Psoas muscle (tissue), 7 donors: ENCODE measurements at regions not wholly inside any gene's neighbourhood (a gene's known extent, or its start where the extent isn't known, plus 50 kb on each side); places are given as distances from the start of the nearest gene placed in this dataset.

Experiments
- ATAC-seq, 4 donors: fragments of 200-7000 bp; cut with Tn5 transposase; one replicate each; pipeline ENCODE4 v1.9.1; 2020; ENCODE audit warnings: moderate library complexity in 3 of 4, mild to moderate bottlenecking in 2 of 4
- DNase-seq, 2 donors: peaks; one replicate each; pipeline ENCODE4 v3.0.0-alpha.2; 2020
- H3K27ac ChIP-seq: fragments of 200-600 bp; one replicate; pipeline ENCODE4 v1.8.0; 2022
- H3K27me3 ChIP-seq, 3 donors: fragments of 200-600 bp in 1 of 3; one replicate each; pipeline versions ENCODE4 v1.6.1 to v1.8.0; 2013 to 2022; ENCODE audit warnings: low read length in 2 of 3, mild to moderate bottlenecking in 2 of 3, moderate library complexity in 1 of 3; ENCODE audit not compliant: insufficient read depth in 3 of 3
- H3K36me3 ChIP-seq, 2 donors: fragments of 200-600 bp in 1 of 2; one replicate each; pipeline versions ENCODE4 v1.6.1 to v1.8.0; 2013 to 2022; ENCODE audit warnings: low read depth in 1 of 2, mild to moderate bottlenecking in 1 of 2, moderate library complexity in 1 of 2; ENCODE audit not compliant: insufficient read depth in 1 of 2
- H3K4me1 ChIP-seq: fragments of 200-600 bp; one replicate; pipeline ENCODE4 v1.8.0; 2022
- H3K4me3 ChIP-seq: fragments of 200-600 bp; one replicate; pipeline ENCODE4 v1.8.0; 2022; ENCODE audit warnings: mild to moderate bottlenecking
- H3K9me3 ChIP-seq: fragments of 200-600 bp; one replicate; pipeline ENCODE4 v1.8.0; 2022
- CTCF ChIP-seq: fragments of 200-600 bp; IDR thresholded peaks from one replicate; pipeline ENCODE4 v1.8.0; 2022; ENCODE audit warnings: antibody characterized with exemption
- WGBS, 3 donors: extraction: QIAGEN DNeasy Blood & Tissue Kit; methylation state at CpG; one replicate each; pipeline versions ENCODE4 v1.1.6 to v1.1.7; 2013; 5-methylcytosine and 5-hydroxymethylcytosine counted together
- intact Hi-C, 2 donors: fragments of 100-400 bp; cut with DNase I; formaldehyde crosslinking; loops; one replicate each; pipeline versions ENCODE4 v1.11.0 to v1.14.2; 2022
- donor health status: healthy with polysubstance abuse.
- donor health status: DM: no; HTN: no; CAD: no; lungs with moderate emphysema.
- donor health status: Bipolar disorder and iron deficiency.
- donor health status: healthy.
- donor health status: DM: yes; HTN: yes; CAD: no.
- donor health status: DM: no; HTN: no; CAD: no.
- donor health status: DM: yes; HTN: yes; CAD: no.

- intact Hi-C loops: no loop called here
- Histone ChIP-seq H3K4me1 (no peaks in the 10 kb centered on the region), H3K9me3 (no peaks in the 10 kb centered on the region), H3K27me3 (no peaks in the 10 kb centered on the region), H3K4me3 (no peak overlapping the region), H3K36me3 (no peaks in the 10 kb centered on the region), H3K27ac (no peak overlapping the region)
- DNase-seq: no peak
- no peak for TF ChIP-seq CTCF
- 71 to 74% (median 73%) methylated on average over 13 of the region's 13 CpGs for WGBS, 3 donors
- no peak for ATAC-seq
These were observed 461.6 kb upstream of the SALL3 start for GRCh38 chr18:78517973-78518372.

- Histone ChIP-seq H3K9me3 (no peaks in the 10 kb centered on the region), H3K4me3 (no peak overlapping the region), H3K4me1 (no peaks in the 10 kb centered on the region), H3K27me3 (no peaks in the 10 kb centered on the region), H3K27ac (no peak overlapping the region), H3K36me3 (no peaks in the 10 kb centered on the region)
- ATAC-seq: no peak
- TF ChIP-seq CTCF: no peak
- 85 to 90% (median 88%) methylated on average over 25 of the region's 25 CpGs for WGBS, 3 donors
- intact Hi-C loops: no loop called here
- DNase-seq: no peak
These were observed 460.8 kb upstream of the SALL3 start for GRCh38 chr18:78518805-78519204.

- Histone ChIP-seq H3K36me3 (no peaks in the 10 kb centered on the region), H3K27me3 (no peaks in the 10 kb centered on the region), H3K4me3 (no peak overlapping the region), H3K4me1 (no peaks in the 10 kb centered on the region), H3K27ac (no peak overlapping the region), H3K9me3 (no peaks in the 10 kb centered on the region)
- DNase-seq (no peak), ATAC-seq (no peak)
- intact Hi-C loops: no loop called here
- TF ChIP-seq CTCF: no peak
- WGBS, 3 donors: 71 to 72% (median 71%) methylated on average over 15 of the region's 15 CpGs
These were observed 460.1 kb upstream of the SALL3 start for GRCh38 chr18:78519394-78520062.

- no peak overlapping the region for H3K27ac ChIP-seq
- no peak for TF ChIP-seq CTCF
- H3K27me3 ChIP-seq: no peaks in the 10 kb centered on the region
- no peaks in the 10 kb centered on the region for H3K36me3 ChIP-seq
- 68 to 79% (median 73%) methylated on average over 11 of the region's 11 CpGs for WGBS, 3 donors
- DNase-seq (no peak), ATAC-seq (no peak)
- H3K4me1 ChIP-seq: no peaks in the 10 kb centered on the region
- intact Hi-C loops: no loop called here
- no peak overlapping the region for H3K4me3 ChIP-seq
- H3K9me3 ChIP-seq: no peaks in the 10 kb centered on the region
These were observed 458.5 kb upstream of the SALL3 start for GRCh38 chr18:78521136-78521535.

- no peaks in the 10 kb centered on the region for H3K9me3 ChIP-seq
These were observed 457.9 kb upstream of the SALL3 start for GRCh38 chr18:78521744-78522143.

More at GRCh38 chr18:78521744-78522143, 457.9 kb upstream of the SALL3 start:
- intact Hi-C loops: no loop called here
- DNase-seq (no peak), ATAC-seq (no peak)
- no peaks in the 10 kb centered on the region for H3K36me3 ChIP-seq
- H3K27me3 ChIP-seq: no peaks in the 10 kb centered on the region
- WGBS, 3 donors: 79 to 87% (median 85%) methylated on average over 8 of the region's 8 CpGs
- TF ChIP-seq CTCF: no peak
- no peaks in the 10 kb centered on the region for H3K4me1 ChIP-seq
- H3K27ac ChIP-seq: no peak overlapping the region
- no peak overlapping the region for H3K4me3 ChIP-seq
